ENCODE measurements at regions not wholly inside any gene's neighbourhood (a gene's known extent, or its start where the extent isn't known, plus 50 kb on each side); places are given as distances from the start of the nearest gene placed in this dataset.

- DNase-seq (ENCODE audit: low spot score): no peak
Observed at GRCh38 chr2:167900435-167901114, 346.8 kb downstream of the STK39 start.

GRCh38 chr2:167898340-167898739, 349.1 kb downstream of the STK39 start:
- no peak for DNase-seq (ENCODE audit: low spot score)

- DNase-seq (ENCODE audit: low spot score): no peak
Observed at GRCh38 chr2:167891841-167892240, 355.6 kb downstream of the STK39 start.

GRCh38 chr2:167890739-167891138, 356.7 kb downstream of the STK39 start:
- DNase-seq (ENCODE audit: low spot score): no peak

GRCh38 chr2:167880415-167880814, 367.0 kb downstream of the STK39 start:
- no peak for DNase-seq (ENCODE audit: low spot score)

GRCh38 chr2:167875529-167875928, 371.9 kb downstream of the STK39 start:
- DNase-seq (ENCODE audit: low spot score): no peak

GRCh38 chr2:167874812-167875211, 372.6 kb downstream of the STK39 start:
- no peak for DNase-seq (ENCODE audit: low spot score)

GRCh38 chr2:167871286-167871685, 376.1 kb downstream of the STK39 start:
- DNase-seq (ENCODE audit: low spot score): no peak

- no peak for DNase-seq (ENCODE audit: low spot score)
Observed at GRCh38 chr2:167869200-167869599, 378.2 kb downstream of the STK39 start.

GRCh38 chr2:167863377-167863776, 384.0 kb downstream of the STK39 start:
- no peak for DNase-seq (ENCODE audit: low spot score)

- no peak for DNase-seq (ENCODE audit: low spot score)
Observed at GRCh38 chr2:167862782-167863181, 384.6 kb downstream of the STK39 start.

- no peak for DNase-seq (ENCODE audit: low spot score)
Observed at GRCh38 chr2:167862296-167862695, 385.1 kb downstream of the STK39 start.

GRCh38 chr2:167861574-167862193, 385.7 kb downstream of the STK39 start:
- DNase-seq (ENCODE audit: low spot score): no peak

- DNase-seq (ENCODE audit: low spot score): no peak
Observed at GRCh38 chr2:167860082-167860481, 387.3 kb downstream of the STK39 start.

- DNase-seq (ENCODE audit: low spot score): no peak
Observed at GRCh38 chr2:167859676-167860075, 387.7 kb downstream of the STK39 start.

GRCh38 chr2:167858086-167858485, 389.3 kb downstream of the STK39 start:
- DNase-seq (ENCODE audit: low spot score): no peak

GRCh38 chr2:167857416-167857815, 390.0 kb downstream of the STK39 start:
- no peak for DNase-seq (ENCODE audit: low spot score)

- no peak for DNase-seq (ENCODE audit: low spot score)
Observed at GRCh38 chr2:167856190-167856589, 391.2 kb downstream of the STK39 start.

GRCh38 chr2:167855211-167855610, 392.2 kb downstream of the STK39 start:
- DNase-seq (ENCODE audit: low spot score): no peak

GRCh38 chr2:167853717-167854116, 393.7 kb downstream of the STK39 start:
- no peak for DNase-seq (ENCODE audit: low spot score)

GRCh38 chr2:167851876-167852275, 395.5 kb downstream of the STK39 start:
- no peak for DNase-seq (ENCODE audit: low spot score)

GRCh38 chr2:167851323-167851860, 396.0 kb downstream of the STK39 start:
- DNase-seq (ENCODE audit: low spot score): no peak

- DNase-seq (ENCODE audit: low spot score): peak; percentile 77
Observed at GRCh38 chr2:167844714-167845530, 402.5 kb downstream of the STK39 start.

Measured in ecto neural progenitor cell (in vitro differentiated cells).